Prostate gland (tissue), 2 donors: ENCODE measurements at regions not wholly inside any gene's neighbourhood (a gene's known extent, or its start where the extent isn't known, plus 50 kb on each side); places are given as distances from the start of the nearest gene placed in this dataset.

Source experiments
- DNase-seq: peaks from one replicate; pipeline ENCODE4 v3.0.0-alpha.2; 2019; ENCODE audit warnings: low spot score
- H3K27ac ChIP-seq, 2 donors: fragments of 200-600 bp; sonication (generic); 2 replicates each; pipeline ENCODE4 v1.5.1; 2017 to 2019
- H3K27me3 ChIP-seq: fragments of 200-600 bp; sonication (generic); replicated peaks from 2 replicates; pipeline ENCODE4 v1.5.1; 2019; ENCODE audit not compliant: insufficient read depth
- H3K36me3 ChIP-seq, 2 donors: fragments of 200-600 bp; sonication (generic); 1 replicate in 1 of 2; 2 replicates in 1 of 2; pipeline versions ENCODE4 v1.5.1 to v1.8.1; 2017 to 2019
- H3K4me1 ChIP-seq: fragments of 200-600 bp; sonication (generic); replicated peaks from 2 replicates; pipeline ENCODE4 v1.5.1; 2019
- H3K4me3 ChIP-seq, 2 donors: fragments of 200-600 bp; sonication (generic); 2 replicates each; pipeline ENCODE4 v1.5.1; 2017 to 2019
- H3K9me3 ChIP-seq: fragments of 200-600 bp; sonication (generic); 2 replicates; pipeline ENCODE4 v1.5.1; 2017
- CTCF ChIP-seq, 4 experiments: fragments of 200-600 bp in 2 of 4; fragments of 450-650 bp in 2 of 4; sonication (generic) in 2 of 4; IDR thresholded peaks; 1 replicate in 3 of 4; 2 replicates in 1 of 4; pipeline ENCODE4 v1.5.1; 2016 to 2019; ENCODE audit warnings: antibody characterized with exemption in 4 of 4, mild to moderate bottlenecking in 2 of 4, moderate library complexity in 2 of 4
- POLR2A ChIP-seq: fragments of 450-650 bp; IDR thresholded peaks from one replicate; pipeline ENCODE4 v1.6.1; 2016; ENCODE audit warnings: antibody characterized with exemption, mild to moderate bottlenecking
- POLR2AphosphoS5 ChIP-seq: sonication (generic); formaldehyde crosslinking; IDR thresholded peaks from one replicate; pipeline ENCODE4 v1.6.1; 2017; ENCODE audit warnings: antibody characterized with exemption
- WGBS: methylation state at CpG from one replicate; pipeline ENCODE4 v1.1.5; 2018; 5-methylcytosine and 5-hydroxymethylcytosine counted together
- intact Hi-C: fragments of 100-400 bp; cut with DNase I; formaldehyde crosslinking; loops from one replicate; pipeline ENCODE4 v1.14.2; 2022

DNA sequence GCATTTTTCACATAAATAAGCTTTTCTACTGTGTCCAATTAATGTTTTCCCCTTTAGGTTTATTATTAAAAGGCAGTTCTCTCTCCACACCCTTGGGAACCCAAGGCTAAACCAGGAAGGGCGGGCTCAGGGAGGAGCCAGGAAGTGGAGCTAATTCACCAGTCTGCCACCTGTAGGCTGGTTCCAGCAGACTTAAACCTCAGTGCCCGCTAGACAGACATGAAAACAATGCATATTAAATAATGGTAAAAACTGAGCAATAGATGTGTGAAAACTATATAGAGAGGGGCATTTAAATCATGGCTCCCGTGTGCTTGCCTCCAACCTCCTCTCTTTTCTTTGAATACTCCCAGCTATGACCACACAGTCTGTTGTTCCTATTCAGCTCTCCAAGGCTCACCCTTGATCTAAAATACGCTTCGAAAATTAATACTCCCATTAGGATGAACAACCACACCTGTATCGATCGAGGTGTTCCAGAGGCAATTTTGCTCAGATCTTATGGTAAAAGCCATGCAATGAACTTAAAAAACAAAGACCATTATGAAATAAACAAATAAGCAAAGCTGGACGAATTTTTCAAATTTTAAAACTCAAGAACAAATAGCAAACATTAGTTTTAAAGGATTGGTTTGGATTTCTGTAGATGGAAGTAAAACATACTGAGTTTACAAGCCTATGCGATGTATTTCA, 253.3 kb downstream of the TJP1 start:
- no peak overlapping the region for H3K4me3 ChIP-seq
- peak; percentile 32 for TF ChIP-seq POLR2AphosphoS5
- peak in 3 of 4 experiments; percentile 18 to 40 (median 19) for TF ChIP-seq CTCF (IDR thresholded peaks at IDR 0.05)
- TF ChIP-seq POLR2A = no peak
- H3K9me3 ChIP-seq = no peaks in the 10 kb centered on the region
- intact Hi-C loops = no loop called here
- H3K4me1 ChIP-seq = no peaks in the 10 kb centered on the region
- no peaks in the 10 kb centered on the region for H3K27me3 ChIP-seq
- WGBS = 34% methylated on average over 9 of the region's 9 CpGs
- peak; percentile 36 for DNase-seq
- no peak overlapping the region for H3K27ac ChIP-seq
- no peaks in the 10 kb centered on the region for H3K36me3 ChIP-seq

GRCh38 chr15:29567336-29567735, 254.9 kb downstream of the TJP1 start:
- intact Hi-C loops = no loop called here
- Histone ChIP-seq H3K9me3 (no peaks in the 10 kb centered on the region), H3K27ac (no peak overlapping the region), H3K36me3 (no peaks in the 10 kb centered on the region), H3K4me3 (no peak overlapping the region), H3K27me3 (no peaks in the 10 kb centered on the region), H3K4me1 (no peaks in the 10 kb centered on the region)
- no peak for DNase-seq
- WGBS = 82% methylated on average over 1 of the region's 1 CpG
- TF ChIP-seq POLR2AphosphoS5 = no peak
- no peak for TF ChIP-seq CTCF (IDR thresholded peaks at IDR 0.05)
- TF ChIP-seq POLR2A = no peak

- DNase-seq = no peak
- no peaks in the 10 kb centered on the region for H3K36me3 ChIP-seq
- no peaks in the 10 kb centered on the region for H3K9me3 ChIP-seq
- WGBS = 80% methylated on average over 3 of the region's 3 CpGs
- H3K4me3 ChIP-seq = no peak overlapping the region
- TF ChIP-seq POLR2A (no peak), CTCF (IDR thresholded peaks at IDR 0.05) (no peak), POLR2AphosphoS5 (no peak)
- no peaks in the 10 kb centered on the region for H3K4me1 ChIP-seq
- no peaks in the 10 kb centered on the region for H3K27me3 ChIP-seq
- intact Hi-C loops = no loop called here
- no peak overlapping the region for H3K27ac ChIP-seq
Measured at GRCh38 chr15:29566914-29567313, 255.4 kb downstream of the TJP1 start.

- Histone ChIP-seq H3K36me3 (no peaks in the 10 kb centered on the region), H3K4me1 (no peaks in the 10 kb centered on the region), H3K4me3 (no peak overlapping the region), H3K27me3 (no peaks in the 10 kb centered on the region), H3K9me3 (no peaks in the 10 kb centered on the region), H3K27ac (no peak overlapping the region)
- intact Hi-C loops = no loop called here
- no peak for DNase-seq
- TF ChIP-seq POLR2AphosphoS5 = no peak
- TF ChIP-seq CTCF (IDR thresholded peaks at IDR 0.05) = no peak
Measured at GRCh38 chr15:29563112-29563511, 259.2 kb downstream of the TJP1 start.

DNA sequence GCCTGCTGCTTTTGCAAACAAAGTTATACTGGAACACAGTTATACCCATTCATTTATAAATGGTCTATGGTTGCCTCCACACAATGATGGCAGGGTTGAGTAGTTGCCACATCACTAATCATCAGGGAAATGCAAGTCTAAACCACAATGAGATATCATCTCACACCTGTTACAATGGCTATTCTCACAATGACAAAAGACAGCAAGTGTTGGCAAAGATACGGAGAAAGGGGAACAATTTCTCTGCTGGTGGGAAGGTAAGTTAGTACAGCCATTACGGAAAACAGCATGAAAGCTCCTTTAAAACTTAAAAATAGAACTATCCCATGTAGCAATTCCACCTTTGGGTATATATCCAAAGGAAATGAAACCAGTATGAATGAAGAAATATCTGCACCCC, 261.4 kb downstream of the TJP1 start:
- Histone ChIP-seq H3K9me3 (no peaks in the 10 kb centered on the region), H3K4me1 (no peaks in the 10 kb centered on the region), H3K4me3 (no peak overlapping the region), H3K27ac (no peak overlapping the region), H3K36me3 (no peaks in the 10 kb centered on the region), H3K27me3 (no peaks in the 10 kb centered on the region)
- no peak for DNase-seq
- TF ChIP-seq CTCF (IDR thresholded peaks at IDR 0.05) = no peak
- no peak for TF ChIP-seq POLR2A
- TF ChIP-seq POLR2AphosphoS5 = no peak
- intact Hi-C loops = no loop called here
- WGBS = 89% methylated on average over 2 of the region's 2 CpGs
